ENCODE measurements at regions not wholly inside any gene's neighbourhood (a gene's known extent, or its start where the extent isn't known, plus 50 kb on each side); places are given as distances from the start of the nearest gene placed in this dataset.

DNA sequence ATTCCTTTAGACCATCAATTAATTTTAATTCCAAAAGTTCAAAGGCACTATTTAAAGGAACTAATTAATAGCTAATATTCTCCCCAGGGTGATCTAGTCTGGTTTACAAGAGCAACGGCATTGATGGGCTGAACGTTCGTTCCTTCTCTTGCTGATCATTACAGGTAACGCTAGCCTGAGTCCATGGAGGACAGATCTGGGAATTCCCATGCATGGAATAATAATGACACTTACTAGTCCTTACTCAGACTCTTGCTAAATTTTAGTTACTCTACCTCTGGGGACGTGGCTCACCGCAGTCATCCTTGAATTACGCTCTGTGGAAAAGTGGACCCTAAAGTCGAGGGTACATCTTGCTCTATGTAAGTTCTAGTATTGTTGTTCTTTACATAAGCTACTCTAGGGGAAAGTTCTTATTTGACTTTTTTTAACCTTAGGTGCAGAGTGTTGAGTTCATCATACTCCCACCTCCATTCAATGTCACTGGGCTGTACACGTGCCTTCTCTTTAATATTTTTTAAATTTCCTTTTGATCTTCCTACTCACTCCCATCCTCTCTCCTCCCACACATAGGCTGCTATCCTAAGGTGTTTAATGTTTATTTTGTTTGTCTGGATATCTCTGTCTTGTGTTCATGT is 133.9 kb downstream of the ZNF281 start:
- TF ChIP-seq CTCF (IDR thresholded peaks at IDR 0.05; ENCODE audit: insufficient read depth, low read length): no peak
- TF ChIP-seq SPI1 (IDR thresholded peaks at IDR 0.05; ENCODE audit: borderline replicate concordance, low read depth): no peak
- no peak for TF ChIP-seq GABPA (IDR thresholded peaks at IDR 0.05; ENCODE audit: low read depth)
- TF ChIP-seq, protein P1, sequence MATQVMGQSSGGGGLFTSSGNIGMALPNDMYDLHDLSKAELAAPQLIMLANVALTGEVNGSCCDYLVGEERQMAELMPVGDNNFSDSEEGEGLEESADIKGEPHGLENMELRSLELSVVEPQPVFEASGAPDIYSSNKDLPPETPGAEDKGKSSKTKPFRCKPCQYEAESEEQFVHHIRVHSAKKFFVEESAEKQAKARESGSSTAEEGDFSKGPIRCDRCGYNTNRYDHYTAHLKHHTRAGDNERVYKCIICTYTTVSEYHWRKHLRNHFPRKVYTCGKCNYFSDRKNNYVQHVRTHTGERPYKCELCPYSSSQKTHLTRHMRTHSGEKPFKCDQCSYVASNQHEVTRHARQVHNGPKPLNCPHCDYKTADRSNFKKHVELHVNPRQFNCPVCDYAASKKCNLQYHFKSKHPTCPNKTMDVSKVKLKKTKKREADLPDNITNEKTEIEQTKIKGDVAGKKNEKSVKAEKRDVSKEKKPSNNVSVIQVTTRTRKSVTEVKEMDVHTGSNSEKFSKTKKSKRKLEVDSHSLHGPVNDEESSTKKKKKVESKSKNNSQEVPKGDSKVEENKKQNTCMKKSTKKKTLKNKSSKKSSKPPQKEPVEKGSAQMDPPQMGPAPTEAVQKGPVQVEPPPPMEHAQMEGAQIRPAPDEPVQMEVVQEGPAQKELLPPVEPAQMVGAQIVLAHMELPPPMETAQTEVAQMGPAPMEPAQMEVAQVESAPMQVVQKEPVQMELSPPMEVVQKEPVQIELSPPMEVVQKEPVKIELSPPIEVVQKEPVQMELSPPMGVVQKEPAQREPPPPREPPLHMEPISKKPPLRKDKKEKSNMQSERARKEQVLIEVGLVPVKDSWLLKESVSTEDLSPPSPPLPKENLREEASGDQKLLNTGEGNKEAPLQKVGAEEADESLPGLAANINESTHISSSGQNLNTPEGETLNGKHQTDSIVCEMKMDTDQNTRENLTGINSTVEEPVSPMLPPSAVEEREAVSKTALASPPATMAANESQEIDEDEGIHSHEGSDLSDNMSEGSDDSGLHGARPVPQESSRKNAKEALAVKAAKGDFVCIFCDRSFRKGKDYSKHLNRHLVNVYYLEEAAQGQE (IDR thresholded peaks at IDR 0.05; ENCODE audit: insufficient replicate concordance, low read depth): no peak
- TF ChIP-seq POLR2AphosphoS5 (IDR thresholded peaks at IDR 0.05; ENCODE audit: low read depth): no peak
